CD14-positive monocyte (primary cell): ENCODE measurements at regions not wholly inside any gene's neighbourhood (a gene's known extent, or its start where the extent isn't known, plus 50 kb on each side); places are given as distances from the start of the nearest gene placed in this dataset.

Source experiments
- DNase-seq, 3 donors: peaks; one replicate each; pipeline ENCODE4 v3.0.0-alpha.2; 2011 to 2022
- H2AFZ ChIP-seq: 2 replicates; pipeline ENCODE4 v1.6.0; 2012; ENCODE audit warnings: mild to moderate bottlenecking, low read depth, low read length, inconsistent platforms; ENCODE audit not compliant: insufficient read depth, poor library complexity, severe bottlenecking
- H3K27ac ChIP-seq, 2 donors: 1 replicate in 1 of 2; 2 replicates in 1 of 2; pipeline ENCODE4 v1.5.1; 2012 to 2013; ENCODE audit warnings: low read length in 2 of 2, control low read depth in 1 of 2, inconsistent platforms in 1 of 2, low read depth in 1 of 2, mild to moderate bottlenecking in 1 of 2
- H3K27me3 ChIP-seq, 2 donors: one replicate each; pipeline versions ENCODE4 v1.6.0 to v1.6.1; 2011 to 2013; ENCODE audit warnings: low read length in 2 of 2; ENCODE audit not compliant: control insufficient read depth in 2 of 2, insufficient read depth in 2 of 2
- H3K36me3 ChIP-seq, 2 donors: replicated peaks in 1 of 2; 1 replicate in 1 of 2; 2 replicates in 1 of 2; pipeline versions ENCODE4 v1.5.1 to v1.6.1; 2012 to 2013; ENCODE audit warnings: low read length in 2 of 2, control low read depth in 1 of 2, inconsistent platforms in 1 of 2, mild to moderate bottlenecking in 1 of 2; ENCODE audit not compliant: insufficient read depth in 2 of 2, control insufficient read depth in 1 of 2
- H3K4me1 ChIP-seq, 2 donors: 1 replicate in 1 of 2; 2 replicates in 1 of 2; pipeline versions ENCODE4 v1.5.1 to v1.6.1; 2012 to 2013; ENCODE audit warnings: low read length in 2 of 2, control low read depth in 1 of 2, inconsistent platforms in 1 of 2, mild to moderate bottlenecking in 1 of 2, moderate library complexity in 1 of 2; ENCODE audit not compliant: insufficient read depth in 2 of 2, control insufficient read depth in 1 of 2
- H3K4me2 ChIP-seq: replicated peaks from 2 replicates; pipeline ENCODE3; 2012; ENCODE audit warnings: low read length, moderate library complexity, mild to moderate bottlenecking; ENCODE audit not compliant: poor library complexity, severe bottlenecking; ENCODE audit errors: extremely low read depth
- H3K4me3 ChIP-seq, 3 experiments: fragments of 200-600 bp in 1 of 3; sonication (generic) in 1 of 3; replicated peaks in 1 of 3; 1 replicate in 2 of 3; 2 replicates in 1 of 3; pipeline ENCODE4 v1.5.1; 2011 to 2013; ENCODE audit warnings: low read length in 3 of 3, mild to moderate bottlenecking in 3 of 3, control low read depth in 2 of 3, low read depth in 2 of 3, inconsistent platforms in 1 of 3, moderate library complexity in 1 of 3
- H3K79me2 ChIP-seq: 2 replicates; pipeline ENCODE4 v1.6.0; 2012; ENCODE audit warnings: mild to moderate bottlenecking, control low read depth, inconsistent platforms, low read length, moderate library complexity; ENCODE audit not compliant: insufficient read depth
- H3K9ac ChIP-seq: 2 replicates; pipeline ENCODE4 v1.6.0; 2017; ENCODE audit warnings: low read length, mild to moderate bottlenecking; ENCODE audit not compliant: insufficient read depth, poor library complexity, severe bottlenecking
- H3K9me3 ChIP-seq, 2 donors: replicated peaks in 1 of 2; 1 replicate in 1 of 2; 2 replicates in 1 of 2; pipeline versions ENCODE4 v1.5.1 to v1.6.1; 2012 to 2013; ENCODE audit warnings: low read length in 2 of 2, control low read depth in 1 of 2; ENCODE audit not compliant: control insufficient read depth in 1 of 2, insufficient read depth in 1 of 2
- H4K20me1 ChIP-seq: 2 replicates; pipeline ENCODE4 v1.6.0; 2012; ENCODE audit warnings: mild to moderate bottlenecking, low read length, control low read depth, moderate library complexity; ENCODE audit not compliant: insufficient read depth
- H3K27ac Mint-ChIP-seq, 7 donors: one replicate each; pipeline ENCODE4 v1.8.0; 2020; ENCODE audit warnings: mild to moderate bottlenecking in 7 of 7, mixed read lengths in 7 of 7, moderate library complexity in 6 of 7, inconsistent platforms in 2 of 7
- H3K27me3 Mint-ChIP-seq, 3 donors: one replicate each; pipeline ENCODE4 v1.8.0; 2021 to 2022; ENCODE audit warnings: low read depth in 3 of 3, mild to moderate bottlenecking in 3 of 3, mixed read lengths in 3 of 3, moderate library complexity in 3 of 3, inconsistent platforms in 1 of 3
- H3K36me3 Mint-ChIP-seq, 2 donors: one replicate each; pipeline ENCODE4 v1.8.0; 2020; ENCODE audit warnings: mixed read lengths in 2 of 2, inconsistent platforms in 1 of 2, mild to moderate bottlenecking in 1 of 2
- H3K4me1 Mint-ChIP-seq: one replicate; pipeline ENCODE4 v1.8.0; 2020; ENCODE audit warnings: mild to moderate bottlenecking, mixed read lengths
- H3K4me3 Mint-ChIP-seq, 2 donors: one replicate each; pipeline ENCODE4 v1.8.0; 2020; ENCODE audit warnings: mild to moderate bottlenecking in 2 of 2, mixed read lengths in 2 of 2, moderate library complexity in 1 of 2
- H3K9me3 Mint-ChIP-seq, 7 donors: one replicate each; pipeline ENCODE4 v1.8.0; 2020 to 2022; ENCODE audit warnings: mixed read lengths in 7 of 7, mild to moderate bottlenecking in 6 of 7, moderate library complexity in 6 of 7, inconsistent platforms in 2 of 7
- CTCF ChIP-seq: fragments of 200-600 bp; IDR thresholded peaks from one replicate; pipeline ENCODE4 v1.8.0; 2022; ENCODE audit warnings: antibody characterized with exemption, mild to moderate bottlenecking
- WGBS: methylation state at CpG from one replicate; pipeline ENCODE4 v1.1.5; 2013; ENCODE audit warnings: missing lambda C conversion rate; ENCODE audit not compliant: insufficient coverage; 5-methylcytosine and 5-hydroxymethylcytosine counted together
- intact Hi-C, 2 donors: fragments of 100-400 bp; cut with micrococcal nuclease; formaldehyde crosslinking; loops; one replicate each; pipeline versions ENCODE4 v1.15.0 to v1.15.1; 2023

- H3K4me3 Mint-ChIP-seq: no peak overlapping the region
- H3K9me3 Mint-ChIP-seq: peaks cover 0 to 2% (median 0%) of the 10 kb centered on the region in 7 donors
- H3K9me3 ChIP-seq: no peaks in the 10 kb centered on the region
- H3K27me3 ChIP-seq: no peaks in the 10 kb centered on the region
- WGBS: no CpG with 5 or more reads among the region's 3 CpGs
- no peaks in the 10 kb centered on the region for H3K36me3 Mint-ChIP-seq
- no peak overlapping the region for H2AFZ ChIP-seq
- no peaks in the 10 kb centered on the region for H4K20me1 ChIP-seq
- H3K4me3 ChIP-seq: no peak overlapping the region
- H3K4me2 ChIP-seq: no peak overlapping the region
- no peak overlapping the region for H3K9ac ChIP-seq
- H3K36me3 ChIP-seq: no peaks in the 10 kb centered on the region
- H3K27me3 Mint-ChIP-seq: peaks cover 0 to 5% (median 2%) of the 10 kb centered on the region in 3 donors
- H3K79me2 ChIP-seq: no peaks in the 10 kb centered on the region
- no peak for TF ChIP-seq CTCF
- DNase-seq: no peak
- H3K27ac Mint-ChIP-seq: no peak overlapping the region
- intact Hi-C loops: no loop called here
- H3K4me1 Mint-ChIP-seq: no peaks in the 10 kb centered on the region
- H3K4me1 ChIP-seq: no peaks in the 10 kb centered on the region
- no peak overlapping the region for H3K27ac ChIP-seq
These were observed 105.7 kb downstream of the EDN1 start for GRCh38 chr6:12395898-12396297.

GRCh38 chr6:12401200-12401599, 111.0 kb downstream of the EDN1 start:
- no CpG with 5 or more reads among the region's 3 CpGs for WGBS
- intact Hi-C loops: no loop called here
- H3K36me3 Mint-ChIP-seq: no peaks in the 10 kb centered on the region
- H3K4me1 Mint-ChIP-seq: no peaks in the 10 kb centered on the region
- Histone ChIP-seq H3K4me3 (no peak overlapping the region), H3K36me3 (no peaks in the 10 kb centered on the region), H3K27me3 (no peaks in the 10 kb centered on the region), H3K9me3 (no peaks in the 10 kb centered on the region), H3K27ac (no peak overlapping the region), H4K20me1 (no peaks in the 10 kb centered on the region), H3K9ac (no peak overlapping the region), H2AFZ (no peak overlapping the region), H3K4me1 (no peaks in the 10 kb centered on the region), H3K79me2 (no peaks in the 10 kb centered on the region), H3K4me2 (no peak overlapping the region)
- H3K27me3 Mint-ChIP-seq: peaks cover 2 to 7% (median 3%) of the 10 kb centered on the region in 3 donors
- peaks cover 0 to 2% (median 0%) of the 10 kb centered on the region in 7 donors for H3K9me3 Mint-ChIP-seq
- DNase-seq: no peak
- no peak overlapping the region for H3K27ac Mint-ChIP-seq
- H3K4me3 Mint-ChIP-seq: no peak overlapping the region
- no peak for TF ChIP-seq CTCF
